KBM-7 (cell line): ENCODE measurements at regions not wholly inside any gene's neighbourhood (a gene's known extent, or its start where the extent isn't known, plus 50 kb on each side); places are given as distances from the start of the nearest gene placed in this dataset.
A peak's percentile ranks its signal among the peaks of the same experiment; 100 is the strongest.
"Not testable (repeated sequence)": the region's sequence is repeated elsewhere in the genome, so short reads cannot be mapped to it uniquely, and the experiment has no call there.

Source experiments
- DNase-seq: peaks from one replicate; pipeline ENCODE4 v3.0.0-alpha.2; 2015
- in situ Hi-C: fragments of 300-500 bp; cut with MboI; formaldehyde crosslinking; loops from 2 replicates; pipeline ENCODE4 v1.14.3; 2020; ENCODE audit warnings: low sequenced_read_pairs, low pct_unique_long_range_greater_than_20kb, mixed read lengths

DNA sequence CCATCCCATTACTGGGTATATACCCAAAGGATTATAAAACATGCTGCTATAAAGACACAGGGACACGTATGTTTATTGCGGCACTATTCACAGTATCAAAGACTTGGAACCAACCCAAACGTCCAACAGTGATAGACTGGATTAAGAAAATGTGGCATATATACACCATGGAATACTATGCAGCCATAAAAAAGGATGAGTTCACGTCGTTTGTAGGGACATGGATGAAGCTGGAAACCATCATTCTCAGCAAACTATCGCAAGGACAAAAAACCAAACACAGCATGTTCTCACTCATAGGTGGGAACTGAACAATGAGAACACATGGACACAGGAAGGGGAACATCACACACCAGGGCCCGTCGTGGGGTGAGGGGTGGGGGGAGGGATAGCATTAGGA is 106.1 kb downstream of the CHD1L start:
- in situ Hi-C loops: not testable (repeated sequence)

DNA sequence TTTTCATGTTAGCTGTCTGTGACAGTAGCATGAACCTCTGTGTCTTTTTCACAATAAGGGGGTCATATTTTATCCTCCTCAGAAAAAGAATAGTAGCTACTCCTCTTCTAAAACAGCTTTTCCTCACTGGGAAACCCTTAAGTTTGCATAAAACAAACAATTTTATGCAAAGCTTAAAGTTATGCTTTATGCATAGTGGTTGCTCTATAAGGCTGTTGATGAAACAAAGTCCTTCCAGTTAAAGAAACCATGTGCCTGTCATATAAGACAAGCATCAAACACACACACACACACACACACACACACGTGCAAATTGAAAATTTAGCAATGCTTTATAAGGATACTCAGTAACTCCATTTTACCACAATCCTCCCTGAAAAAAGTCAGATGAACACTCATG is 107.0 kb downstream of the CHD1L start:
- in situ Hi-C loops: no loop called here
- DNase-seq: no peak

More for the DNA sequence above, 106.1 kb downstream of the CHD1L start:
- not testable (repeated sequence) for DNase-seq

DNA sequence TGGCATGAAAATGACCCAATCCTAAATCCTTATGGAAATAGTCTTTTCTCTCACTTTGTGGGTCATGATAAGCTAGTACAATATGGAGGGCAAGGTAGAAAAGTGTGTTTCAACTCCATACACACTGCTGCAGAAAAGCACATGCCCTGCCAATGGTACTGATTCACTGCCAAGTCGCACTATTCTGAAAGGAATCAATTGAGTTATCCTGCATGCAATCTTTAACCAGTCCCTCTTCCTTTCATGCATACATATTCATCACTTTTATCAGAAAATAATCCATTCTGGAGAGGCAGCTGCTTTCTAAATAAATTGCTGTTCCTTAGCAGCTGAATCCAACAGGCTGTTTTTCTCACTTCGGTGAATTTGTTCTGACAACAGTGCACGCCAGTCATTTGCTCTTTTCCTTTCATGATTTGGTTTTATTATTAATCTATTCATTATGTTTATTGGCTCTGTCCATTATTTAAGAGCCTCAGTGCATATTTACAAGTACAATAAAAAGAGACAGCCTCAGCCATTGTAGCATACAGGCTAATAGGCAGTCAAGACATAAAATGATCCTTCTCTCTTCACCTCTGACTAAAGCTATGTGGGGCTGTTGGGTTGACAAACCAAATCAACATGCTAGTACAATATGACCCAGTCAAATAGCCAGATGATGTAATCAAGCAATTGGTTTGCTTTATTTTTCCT is 108.8 kb downstream of the CHD1L start:
- DNase-seq: no peak
- in situ Hi-C loops: no loop called here

DNA sequence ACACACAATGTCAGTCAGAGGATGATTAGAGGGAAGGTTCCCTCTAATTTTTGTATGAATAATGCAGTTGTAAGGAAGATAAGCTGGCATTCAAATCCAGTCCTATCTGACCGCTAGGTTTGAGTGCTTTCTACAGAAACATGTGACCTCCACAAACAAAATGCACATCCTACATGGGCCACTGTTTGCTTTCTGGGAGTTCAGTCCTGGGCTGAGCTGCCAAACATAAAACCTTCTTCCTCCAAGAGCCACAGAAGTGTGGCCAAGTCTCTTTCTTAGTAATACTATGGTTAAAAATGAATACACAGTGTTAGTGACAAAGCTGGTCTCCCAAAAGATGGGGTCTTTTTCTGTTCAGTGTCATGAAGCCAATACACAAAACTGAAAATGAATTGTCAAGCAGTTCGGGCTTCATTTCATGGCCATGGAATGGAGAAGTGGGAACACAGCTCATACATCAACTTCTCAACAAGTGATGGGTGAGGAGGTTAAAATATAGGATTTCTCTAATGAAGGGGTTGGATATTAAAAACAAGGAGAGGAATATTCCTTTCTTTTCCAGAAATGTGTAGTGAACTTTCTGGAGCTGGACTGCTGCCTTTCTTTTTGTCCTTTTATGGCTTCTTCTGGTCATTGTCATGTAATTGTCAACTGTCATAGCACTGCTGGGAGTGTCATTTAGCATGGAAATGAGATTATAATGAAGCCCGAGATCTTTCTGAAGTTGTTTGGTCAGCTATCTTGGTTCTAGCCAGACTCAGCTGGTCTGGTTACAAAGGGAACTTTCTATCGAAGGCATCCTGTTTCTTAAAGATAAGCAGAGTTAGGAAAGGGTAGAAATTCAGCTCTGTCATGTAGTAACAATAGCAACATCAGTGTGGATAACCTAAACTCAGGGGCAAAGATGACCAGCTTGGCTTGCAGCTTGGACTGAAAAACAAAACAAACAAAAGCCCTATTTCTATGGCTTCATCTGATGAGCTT is 135.1 kb downstream of the CHD1L start:
- DNase-seq: no peak
- in situ Hi-C loops: no loop called here

DNA sequence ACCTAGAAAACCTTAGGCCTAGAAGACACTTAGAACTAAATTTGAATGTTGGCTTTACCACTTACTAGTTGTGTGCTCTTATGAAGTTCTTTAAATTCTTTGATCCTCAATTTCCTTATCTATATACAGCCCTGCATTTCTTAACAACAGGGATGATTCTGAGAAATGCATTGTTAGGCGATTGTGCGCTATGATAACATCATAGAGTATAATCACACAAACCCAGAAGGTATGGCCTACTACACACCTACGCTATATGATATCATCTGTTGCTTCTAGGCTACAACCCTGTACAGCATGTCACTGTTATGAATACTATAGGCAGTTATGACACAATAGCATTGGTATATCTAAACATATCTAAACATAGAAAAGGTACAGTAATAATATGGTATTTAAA is 137.4 kb downstream of the CHD1L start:
- no peak for DNase-seq
- in situ Hi-C loops: no loop called here

DNA sequence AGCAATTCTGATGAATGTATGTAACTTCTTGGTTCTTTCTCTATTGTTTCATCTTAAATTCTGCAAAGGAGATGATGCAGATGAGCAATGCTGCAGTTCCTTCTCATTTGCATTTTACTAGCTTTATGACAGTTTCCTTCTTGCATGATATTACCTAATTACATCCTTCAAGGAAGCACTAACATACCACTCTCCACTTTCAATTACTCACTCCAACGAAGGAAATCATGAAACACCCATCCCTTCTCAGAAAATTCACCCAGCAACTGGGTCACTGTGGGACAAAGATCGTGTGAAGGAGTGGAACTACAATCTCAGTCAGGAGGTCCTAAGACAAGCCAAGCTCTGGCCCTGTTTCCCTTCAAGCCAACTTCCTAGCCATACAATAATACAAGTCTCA is 142.3 kb downstream of the CHD1L start:
- no peak for DNase-seq
- in situ Hi-C loops: no loop called here

DNA sequence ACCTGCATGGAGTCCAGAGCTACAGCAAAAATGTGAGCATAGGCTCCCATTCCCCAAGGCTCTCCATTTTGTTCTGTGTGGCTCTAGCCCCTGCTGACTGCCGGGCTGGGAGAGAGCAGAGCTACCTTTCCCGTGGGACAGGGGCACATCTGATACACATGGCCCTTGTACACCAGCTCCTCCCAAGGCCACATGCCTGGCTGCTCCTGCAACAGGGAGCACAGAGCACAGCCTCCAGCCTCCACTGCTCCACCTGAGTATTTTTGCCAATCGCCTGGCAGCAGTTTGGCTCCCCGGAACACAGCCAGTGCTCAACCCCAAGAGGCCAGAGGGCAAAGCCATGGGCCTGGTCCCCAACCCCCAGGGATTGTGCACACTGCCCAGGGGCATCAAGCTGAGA is 146.5 kb downstream of the CHD1L start:
- no peak for DNase-seq
- in situ Hi-C loops: no loop called here

DNA sequence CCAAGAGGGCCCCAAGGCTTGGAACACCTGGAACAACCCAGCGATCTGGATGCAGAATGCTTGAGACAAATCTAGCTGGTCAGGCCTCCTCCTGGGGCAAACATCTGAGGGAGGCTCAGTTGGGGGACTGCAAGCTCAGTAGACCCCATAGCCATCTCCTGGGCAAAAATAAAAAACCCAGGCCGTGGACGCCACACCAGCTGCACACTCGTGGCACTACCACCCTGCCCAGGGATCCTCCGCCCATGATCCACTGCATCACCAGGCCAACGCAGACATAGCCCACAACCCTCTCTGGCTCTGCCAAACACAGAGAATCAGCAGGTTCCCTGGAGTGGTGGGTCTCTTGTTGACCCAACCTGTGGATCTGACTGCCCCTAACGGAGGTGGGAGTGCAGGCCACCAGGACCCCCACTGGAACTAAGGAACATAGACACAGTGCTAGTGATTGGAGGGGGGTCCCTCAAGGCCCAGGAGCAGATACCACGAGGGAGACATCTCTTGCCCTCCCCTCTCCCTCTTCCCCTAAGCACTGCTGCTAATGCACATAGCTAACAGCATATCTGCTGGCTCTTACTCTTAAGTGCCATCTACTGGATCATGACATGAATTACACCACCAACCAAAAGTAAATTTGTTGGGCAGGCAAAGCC is 147.2 kb downstream of the CHD1L start:
- DNase-seq: peak; percentile 53
- in situ Hi-C loops: no loop called here

DNA sequence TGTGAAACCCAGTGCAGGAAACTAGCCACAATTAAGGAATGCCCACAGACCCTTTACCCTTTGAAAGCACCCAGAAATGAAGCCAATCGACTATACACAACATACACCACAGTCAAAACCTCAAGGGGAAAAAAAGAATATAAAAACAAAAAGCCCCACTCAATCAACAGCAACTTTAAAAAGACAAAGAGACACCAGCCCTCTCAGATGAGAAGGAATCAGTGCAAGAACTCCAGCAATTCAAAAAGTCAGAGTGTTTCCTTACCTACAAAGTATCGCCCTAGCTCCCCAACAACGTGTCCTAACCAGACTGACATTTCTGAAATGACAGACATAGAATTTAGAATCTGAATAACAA is 147.7 kb downstream of the CHD1L start:
- in situ Hi-C loops: no loop called here
- no peak for DNase-seq

DNA sequence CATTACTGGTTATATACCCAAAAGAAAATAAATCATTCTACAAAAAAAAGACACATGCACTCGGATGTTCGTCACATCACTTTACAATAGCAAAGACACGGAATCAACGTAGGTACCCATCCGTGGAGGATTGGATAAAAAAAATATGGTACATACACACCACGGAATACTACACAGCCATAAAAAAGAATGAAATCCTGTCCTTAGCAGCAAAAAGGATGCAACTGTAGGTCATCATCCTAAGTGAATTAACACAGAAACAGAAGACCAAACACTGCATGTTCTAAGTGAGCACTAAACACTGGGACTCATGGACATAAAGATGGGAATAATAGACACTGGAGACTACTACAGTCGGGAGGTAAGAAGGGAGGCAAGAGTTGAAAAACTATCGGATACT is 148.6 kb downstream of the CHD1L start:
- DNase-seq: no peak
- in situ Hi-C loops: no loop called here

DNA sequence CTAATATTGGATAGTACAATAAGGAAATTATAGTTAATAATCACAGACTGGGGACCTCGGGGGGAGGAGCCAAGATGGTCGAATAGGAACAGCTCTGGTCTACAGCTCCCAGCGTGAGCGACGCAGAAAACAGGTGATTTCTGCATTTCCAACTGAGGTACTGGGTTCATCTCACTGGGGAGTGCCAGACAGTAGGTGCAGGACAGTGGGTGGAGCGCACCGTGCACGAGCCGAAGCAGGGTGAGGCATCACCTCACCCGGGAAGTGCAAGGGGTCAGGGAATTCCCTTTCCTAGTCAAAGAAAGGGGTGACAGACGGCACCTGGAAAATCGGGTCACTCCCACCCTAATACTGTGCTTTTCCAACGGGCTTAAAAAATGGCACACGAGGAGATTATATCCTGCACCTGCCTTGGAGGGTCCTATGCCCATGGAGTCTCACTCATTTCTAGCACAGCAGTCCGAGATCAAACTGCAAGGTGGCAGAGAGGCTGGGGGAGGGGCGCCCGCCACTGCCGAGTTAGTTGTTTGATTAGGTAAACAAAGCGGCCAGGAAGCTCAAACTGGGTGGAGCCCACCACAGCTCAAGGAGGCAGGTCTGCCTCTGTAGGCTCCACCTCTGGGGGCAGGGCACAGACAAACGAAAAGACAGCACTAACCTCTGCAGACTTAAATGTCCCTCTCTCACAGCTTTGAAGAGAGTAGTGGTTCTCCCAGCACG is 138.8 kb upstream of the BCL9 start:
- in situ Hi-C loops: not testable (repeated sequence)

DNA sequence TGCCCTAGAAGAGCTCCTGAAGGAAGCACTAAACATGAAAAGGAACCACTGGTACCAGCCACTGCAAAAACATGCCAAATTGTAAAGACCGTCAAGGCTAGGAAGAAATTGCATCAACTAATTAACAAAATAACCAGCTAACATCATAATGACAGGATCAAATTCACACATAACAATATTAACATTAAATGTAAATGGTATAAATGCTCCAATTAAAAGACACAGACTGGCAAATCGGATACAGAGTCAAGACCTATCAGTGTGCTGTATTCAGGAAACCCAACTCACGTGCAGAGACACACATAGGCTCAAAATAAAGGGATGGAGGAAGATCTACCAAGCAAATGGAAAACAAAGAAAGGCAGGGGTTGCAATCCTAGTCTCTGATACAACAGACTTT is 137.0 kb upstream of the BCL9 start:
- in situ Hi-C loops, DNase-seq: not testable (repeated sequence)

More for the DNA sequence above, 138.8 kb upstream of the BCL9 start:
- not testable (repeated sequence) for DNase-seq

DNA sequence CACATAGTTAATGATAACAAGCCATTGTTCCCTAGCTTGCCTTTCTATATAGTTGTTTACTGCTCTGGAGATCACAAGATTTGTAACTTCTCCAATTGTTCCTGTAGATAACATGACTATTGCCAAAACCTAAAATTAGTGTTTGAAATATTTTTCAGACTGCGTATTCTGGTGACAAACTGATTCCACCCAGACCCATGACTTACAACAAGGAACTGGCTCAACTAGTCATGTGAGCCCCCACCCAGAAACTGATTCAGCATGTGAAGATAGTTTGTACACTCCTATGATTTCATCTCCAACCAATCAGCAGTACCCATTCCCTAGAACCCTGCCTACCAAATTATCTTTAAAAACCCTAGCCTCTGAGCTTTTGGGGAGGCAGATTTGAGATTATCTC is 131.4 kb upstream of the BCL9 start:
- in situ Hi-C loops: no loop called here
- no peak for DNase-seq

DNA sequence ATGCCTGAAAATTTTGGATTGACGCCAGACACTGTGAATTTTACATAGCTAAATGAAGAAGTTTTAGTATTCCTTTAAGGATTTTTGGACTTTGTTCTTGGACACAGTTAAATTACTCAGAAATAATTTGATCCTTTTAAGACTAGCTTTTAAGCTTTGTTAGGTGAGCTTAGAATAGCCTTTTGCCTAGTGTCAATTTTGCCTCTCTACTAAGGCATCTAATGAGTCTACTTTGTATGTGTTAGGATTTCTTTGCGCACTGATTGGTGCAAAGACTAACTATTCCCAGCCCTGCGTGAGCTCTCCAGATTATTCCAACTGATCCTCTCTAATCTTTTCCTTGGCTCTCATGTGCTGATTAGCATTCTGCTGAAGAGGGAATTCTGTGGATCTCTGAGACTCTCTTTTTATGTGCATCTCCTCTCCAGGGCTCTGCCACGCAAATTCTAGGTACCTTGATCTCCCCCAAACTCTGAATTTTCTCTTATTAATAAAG is 128.1 kb upstream of the BCL9 start:
- DNase-seq: no peak
- in situ Hi-C loops: no loop called here

DNA sequence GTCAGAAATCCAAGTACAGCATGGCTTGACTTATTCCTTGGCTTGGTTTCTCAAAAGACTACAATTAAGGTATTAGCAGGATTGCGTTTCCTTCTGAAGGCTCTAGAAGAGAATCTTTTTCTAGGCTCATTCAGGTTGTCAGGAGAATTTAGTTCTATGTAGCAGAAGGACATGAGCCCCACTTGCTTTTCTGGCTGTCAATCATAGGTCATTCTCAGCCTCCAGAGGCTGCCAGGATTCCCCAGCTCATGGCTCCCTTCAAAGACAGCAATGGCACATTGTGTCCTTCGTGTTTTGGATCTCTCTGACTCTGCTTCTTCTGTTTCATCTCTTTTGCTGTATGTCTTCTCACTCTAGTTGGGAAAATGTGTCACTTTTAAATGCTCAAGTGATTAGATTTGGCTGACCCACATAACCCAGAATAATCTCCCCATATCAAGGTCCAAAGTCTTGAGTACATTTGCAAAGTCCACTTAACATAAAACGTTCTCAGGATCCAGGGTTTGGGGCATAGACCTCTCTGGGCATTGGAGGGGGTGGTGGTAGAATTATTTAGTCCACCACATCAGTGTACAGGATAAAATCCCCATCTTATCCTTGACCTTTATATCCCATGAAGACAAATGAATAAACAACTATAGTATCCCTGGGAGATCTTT is 126.7 kb upstream of the BCL9 start:
- in situ Hi-C loops: no loop called here
- no peak for DNase-seq

DNA sequence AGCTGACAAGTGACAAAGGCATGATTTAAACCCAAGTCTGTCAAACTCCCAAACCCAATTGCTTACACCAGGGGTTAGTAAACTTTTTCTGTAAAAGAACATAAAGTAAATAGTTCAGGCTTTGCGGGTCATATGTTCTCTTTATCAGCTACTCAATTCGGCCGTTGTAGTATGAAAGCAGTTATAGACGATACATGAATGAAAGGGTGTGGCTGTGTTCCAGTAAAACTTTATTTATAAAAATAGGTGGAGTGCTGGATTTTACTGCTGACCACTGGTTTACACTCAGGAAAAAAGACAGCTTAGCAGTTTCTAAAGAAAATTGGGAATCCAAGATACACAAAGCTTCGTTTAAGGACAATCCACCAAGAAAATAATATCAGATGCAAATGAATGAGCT is 124.3 kb upstream of the BCL9 start:
- no peak for DNase-seq
- in situ Hi-C loops: no loop called here

DNA sequence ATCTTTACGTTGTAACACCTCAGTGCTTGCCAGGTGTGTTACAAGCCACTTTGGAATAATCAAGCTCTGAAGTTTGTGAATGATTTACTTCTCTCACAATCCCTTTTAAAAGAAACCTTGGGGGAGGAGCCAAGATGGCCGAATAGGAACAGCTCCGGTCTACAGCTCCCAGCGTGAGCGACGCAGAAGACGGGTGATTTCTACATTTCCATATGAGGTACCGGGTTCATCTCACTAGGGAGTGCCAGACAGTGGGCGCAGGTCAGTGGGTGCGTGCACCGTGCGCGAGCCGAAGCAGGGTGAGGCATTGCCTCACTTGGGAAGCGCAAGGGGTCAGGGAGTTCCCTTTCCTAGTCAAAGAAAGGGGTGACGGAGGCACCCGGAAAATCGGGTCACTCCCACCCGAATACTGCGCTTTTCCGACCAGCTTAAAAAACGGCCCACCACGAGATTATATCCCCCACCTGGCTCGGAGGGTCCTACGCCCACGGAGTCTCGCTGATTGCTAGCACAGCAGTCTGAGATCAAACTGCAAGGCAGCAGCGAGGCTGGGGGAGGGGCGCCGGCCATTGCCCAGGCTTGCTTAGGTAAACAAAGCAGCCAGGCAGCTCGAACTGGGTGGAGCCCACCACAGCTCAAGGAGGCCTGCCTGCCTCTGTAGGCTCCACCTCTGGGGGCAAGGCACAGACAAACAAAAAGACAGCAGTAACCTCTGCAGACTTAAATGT is 118.0 kb upstream of the BCL9 start:
- DNase-seq, in situ Hi-C loops: not testable (repeated sequence)

DNA sequence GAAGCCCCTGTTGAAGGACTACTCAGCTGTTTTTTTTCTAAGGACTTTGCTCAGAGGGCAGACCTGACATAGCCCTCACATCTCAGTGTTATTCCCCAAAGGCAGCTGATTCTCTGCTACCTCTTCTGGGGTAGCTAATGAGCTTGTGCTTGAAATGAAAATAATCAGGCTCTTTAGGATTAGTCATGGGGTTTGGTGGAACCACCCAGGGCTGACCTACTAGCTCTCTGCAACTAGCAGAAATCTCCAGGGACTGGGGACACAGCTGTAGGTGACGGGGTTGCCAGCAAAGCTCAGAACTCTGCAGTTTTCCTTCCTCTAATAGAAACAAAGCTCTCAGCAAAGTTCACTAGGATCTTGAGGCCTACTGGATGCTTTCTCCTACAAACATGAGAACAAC is 106.4 kb upstream of the BCL9 start:
- in situ Hi-C loops: no loop called here
- DNase-seq: no peak
